OCI-LY1 (cell line): ENCODE measurements at regions not wholly inside any gene's neighbourhood (a gene's known extent, or its start where the extent isn't known, plus 50 kb on each side); places are given as distances from the start of the nearest gene placed in this dataset.

Source experiments
- EZH2 ChIP-seq: fragments of 200-600 bp; sonication (generic), shearing (Covaris generic); IDR thresholded peaks from 2 replicates; pipeline ENCODE4 v1.8.0; 2017; ENCODE audit warnings: borderline replicate concordance, mixed run types, mild to moderate bottlenecking, antibody characterized with exemption, low read length, moderate library complexity, mixed read lengths
- TF ChIP-seq, protein P1 (sequence below): fragments of 200-600 bp; sonication (generic), shearing (Covaris generic); IDR thresholded peaks from 2 replicates; pipeline ENCODE4 v1.5.1; 2017; ENCODE audit warnings: mild to moderate bottlenecking, antibody characterized with exemption, low read length, moderate library complexity, mixed read lengths

DNA sequence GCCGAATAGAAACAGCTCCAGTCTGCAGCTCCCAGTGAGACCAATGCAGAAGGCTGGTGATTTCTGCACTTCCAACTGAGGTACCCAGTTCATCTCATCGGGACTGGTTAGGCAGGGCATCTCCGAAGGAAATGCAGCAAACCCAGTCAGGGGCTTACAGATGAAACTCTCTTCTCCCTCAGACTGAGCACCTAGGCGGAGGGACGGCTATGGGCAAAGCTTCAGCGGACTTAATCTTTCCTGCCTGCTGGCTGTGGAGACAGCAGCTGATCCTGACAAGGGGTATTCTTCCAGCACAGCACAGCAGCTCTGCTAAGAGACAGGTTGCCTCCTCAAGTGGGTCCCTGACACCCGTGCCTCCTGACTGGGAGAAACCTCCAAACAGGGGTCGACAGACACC lies 330.9 kb downstream of the DNAH5 start:
- TF ChIP-seq, protein P1, sequence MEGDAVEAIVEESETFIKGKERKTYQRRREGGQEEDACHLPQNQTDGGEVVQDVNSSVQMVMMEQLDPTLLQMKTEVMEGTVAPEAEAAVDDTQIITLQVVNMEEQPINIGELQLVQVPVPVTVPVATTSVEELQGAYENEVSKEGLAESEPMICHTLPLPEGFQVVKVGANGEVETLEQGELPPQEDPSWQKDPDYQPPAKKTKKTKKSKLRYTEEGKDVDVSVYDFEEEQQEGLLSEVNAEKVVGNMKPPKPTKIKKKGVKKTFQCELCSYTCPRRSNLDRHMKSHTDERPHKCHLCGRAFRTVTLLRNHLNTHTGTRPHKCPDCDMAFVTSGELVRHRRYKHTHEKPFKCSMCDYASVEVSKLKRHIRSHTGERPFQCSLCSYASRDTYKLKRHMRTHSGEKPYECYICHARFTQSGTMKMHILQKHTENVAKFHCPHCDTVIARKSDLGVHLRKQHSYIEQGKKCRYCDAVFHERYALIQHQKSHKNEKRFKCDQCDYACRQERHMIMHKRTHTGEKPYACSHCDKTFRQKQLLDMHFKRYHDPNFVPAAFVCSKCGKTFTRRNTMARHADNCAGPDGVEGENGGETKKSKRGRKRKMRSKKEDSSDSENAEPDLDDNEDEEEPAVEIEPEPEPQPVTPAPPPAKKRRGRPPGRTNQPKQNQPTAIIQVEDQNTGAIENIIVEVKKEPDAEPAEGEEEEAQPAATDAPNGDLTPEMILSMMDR = no peak
- TF ChIP-seq EZH2 = no peak
